IPS-20b (cell line): ENCODE measurements at regions not wholly inside any gene's neighbourhood (a gene's known extent, or its start where the extent isn't known, plus 50 kb on each side); places are given as distances from the start of the nearest gene placed in this dataset.
A peak's percentile ranks its signal among the peaks of the same experiment; 100 is the strongest.
"Not testable (repeated sequence)": the region's sequence is repeated elsewhere in the genome, so short reads cannot be mapped to it uniquely, and the experiment has no call there.

ENCODE experiments used
- H3K27ac ChIP-seq: one replicate; pipeline ENCODE4 v1.5.1; 2013; ENCODE audit warnings: low read length
- H3K27me3 ChIP-seq: 2 replicates; pipeline ENCODE4 v1.6.1; 2013; ENCODE audit warnings: mild to moderate bottlenecking, low read length, inconsistent platforms; ENCODE audit not compliant: insufficient read depth
- H3K36me3 ChIP-seq: 2 replicates; pipeline ENCODE4 v1.6.1; 2013; ENCODE audit warnings: low read depth, mild to moderate bottlenecking, inconsistent platforms, low read length, moderate library complexity; ENCODE audit not compliant: insufficient read depth
- H3K4me1 ChIP-seq: 2 replicates; pipeline ENCODE4 v1.6.1; 2013; ENCODE audit warnings: mild to moderate bottlenecking, control low read depth, inconsistent platforms, low read length, moderate library complexity; ENCODE audit not compliant: insufficient read depth
- H3K4me3 ChIP-seq: 2 replicates; pipeline ENCODE4 v1.5.1; 2013; ENCODE audit warnings: mild to moderate bottlenecking, low read length, inconsistent platforms
- H3K9ac ChIP-seq: 2 replicates; pipeline ENCODE4 v1.6.1; 2013; ENCODE audit warnings: low read depth, mild to moderate bottlenecking, inconsistent platforms, low read length, moderate library complexity
- H3K9me3 ChIP-seq: 2 replicates; pipeline ENCODE4 v1.6.1; 2013; ENCODE audit warnings: mild to moderate bottlenecking, low read depth, low read length, inconsistent platforms; ENCODE audit not compliant: insufficient read depth

- not testable (repeated sequence) for H3K27ac ChIP-seq, H3K9ac ChIP-seq, H3K4me1 ChIP-seq, H3K4me3 ChIP-seq, H3K36me3 ChIP-seq, H3K9me3 ChIP-seq, H3K27me3 ChIP-seq
Measured at GRCh38 chr9:42656789-42657188, 473.3 kb downstream of the SPATA31A6 start.

- not testable (repeated sequence) for H3K36me3 ChIP-seq, H3K9me3 ChIP-seq, H3K27me3 ChIP-seq, H3K4me3 ChIP-seq, H3K9ac ChIP-seq, H3K4me1 ChIP-seq, H3K27ac ChIP-seq
Measured at GRCh38 chr9:42657496-42657895, 474.0 kb downstream of the SPATA31A6 start.

- H3K4me3 ChIP-seq, H3K9me3 ChIP-seq, H3K27me3 ChIP-seq, H3K9ac ChIP-seq, H3K4me1 ChIP-seq, H3K27ac ChIP-seq, H3K36me3 ChIP-seq: not testable (repeated sequence)
Measured at GRCh38 chr9:42697146-42697545, 513.7 kb downstream of the SPATA31A6 start.

- not testable (repeated sequence) for H3K27ac ChIP-seq, H3K9me3 ChIP-seq, H3K4me3 ChIP-seq, H3K27me3 ChIP-seq, H3K4me1 ChIP-seq, H3K9ac ChIP-seq, H3K36me3 ChIP-seq
Measured at GRCh38 chr9:42702890-42703289, 519.4 kb downstream of the SPATA31A6 start.

- H3K27me3 ChIP-seq, H3K9ac ChIP-seq, H3K36me3 ChIP-seq, H3K4me3 ChIP-seq, H3K9me3 ChIP-seq, H3K27ac ChIP-seq, H3K4me1 ChIP-seq: not testable (repeated sequence)
Measured at GRCh38 chr9:42724841-42725835, 541.7 kb downstream of the SPATA31A6 start.

- not testable (repeated sequence) for H3K36me3 ChIP-seq, H3K4me1 ChIP-seq, H3K9ac ChIP-seq, H3K9me3 ChIP-seq, H3K27ac ChIP-seq, H3K27me3 ChIP-seq
- peak overlapping the region; percentile 40; the same call in 1 of the 2 replicates for H3K4me3 ChIP-seq
Measured at GRCh38 chr9:42743030-42743814, 559.8 kb downstream of the SPATA31A6 start.

GRCh38 chr9:42757251-42757650, 573.8 kb downstream of the SPATA31A6 start:
- not testable (repeated sequence) for H3K4me1 ChIP-seq, H3K36me3 ChIP-seq, H3K27ac ChIP-seq, H3K4me3 ChIP-seq, H3K9me3 ChIP-seq, H3K9ac ChIP-seq, H3K27me3 ChIP-seq

- not testable (repeated sequence) for H3K36me3 ChIP-seq, H3K9me3 ChIP-seq, H3K4me1 ChIP-seq, H3K4me3 ChIP-seq, H3K27me3 ChIP-seq, H3K27ac ChIP-seq, H3K9ac ChIP-seq
Measured at GRCh38 chr9:42759320-42759719, 575.9 kb downstream of the SPATA31A6 start.

- not testable (repeated sequence) for H3K9ac ChIP-seq, H3K27ac ChIP-seq, H3K27me3 ChIP-seq, H3K36me3 ChIP-seq, H3K9me3 ChIP-seq, H3K4me3 ChIP-seq, H3K4me1 ChIP-seq
Measured at GRCh38 chr9:42782201-42782600, 598.7 kb downstream of the SPATA31A6 start.

- not testable (repeated sequence) for H3K9ac ChIP-seq, H3K9me3 ChIP-seq, H3K27ac ChIP-seq, H3K4me1 ChIP-seq, H3K36me3 ChIP-seq, H3K4me3 ChIP-seq, H3K27me3 ChIP-seq
Measured at GRCh38 chr9:42792725-42793124, 609.3 kb downstream of the SPATA31A6 start.

- H3K4me3 ChIP-seq, H3K9ac ChIP-seq, H3K4me1 ChIP-seq, H3K36me3 ChIP-seq, H3K27ac ChIP-seq, H3K27me3 ChIP-seq, H3K9me3 ChIP-seq: not testable (repeated sequence)
Measured at GRCh38 chr9:42798571-42798970, 615.1 kb downstream of the SPATA31A6 start.

GRCh38 chr9:42802716-42803115, 619.3 kb downstream of the SPATA31A6 start:
- H3K36me3 ChIP-seq, H3K27ac ChIP-seq: not testable (repeated sequence)

More at GRCh38 chr9:42802716-42803115, 619.3 kb downstream of the SPATA31A6 start:
- not testable (repeated sequence) for H3K9me3 ChIP-seq, H3K4me3 ChIP-seq, H3K4me1 ChIP-seq, H3K9ac ChIP-seq
- H3K27me3 ChIP-seq: peaks cover 11% of the 10 kb centered on the region
